GM19239 (cell line): ENCODE measurements at regions not wholly inside any gene's neighbourhood (a gene's known extent, or its start where the extent isn't known, plus 50 kb on each side); places are given as distances from the start of the nearest gene placed in this dataset.

Experiments used
- DNase-seq: peaks from one replicate; pipeline ENCODE4 v3.0.0; 2011; ENCODE audit warnings: low spot score; ENCODE audit not compliant: insufficient read length
- FAIRE-seq: peaks from 2 replicates; lab custom pipeline; 2011; peaks lifted over from hg19 to GRCh38; lab: Jason Lieb, UNC

DNA sequence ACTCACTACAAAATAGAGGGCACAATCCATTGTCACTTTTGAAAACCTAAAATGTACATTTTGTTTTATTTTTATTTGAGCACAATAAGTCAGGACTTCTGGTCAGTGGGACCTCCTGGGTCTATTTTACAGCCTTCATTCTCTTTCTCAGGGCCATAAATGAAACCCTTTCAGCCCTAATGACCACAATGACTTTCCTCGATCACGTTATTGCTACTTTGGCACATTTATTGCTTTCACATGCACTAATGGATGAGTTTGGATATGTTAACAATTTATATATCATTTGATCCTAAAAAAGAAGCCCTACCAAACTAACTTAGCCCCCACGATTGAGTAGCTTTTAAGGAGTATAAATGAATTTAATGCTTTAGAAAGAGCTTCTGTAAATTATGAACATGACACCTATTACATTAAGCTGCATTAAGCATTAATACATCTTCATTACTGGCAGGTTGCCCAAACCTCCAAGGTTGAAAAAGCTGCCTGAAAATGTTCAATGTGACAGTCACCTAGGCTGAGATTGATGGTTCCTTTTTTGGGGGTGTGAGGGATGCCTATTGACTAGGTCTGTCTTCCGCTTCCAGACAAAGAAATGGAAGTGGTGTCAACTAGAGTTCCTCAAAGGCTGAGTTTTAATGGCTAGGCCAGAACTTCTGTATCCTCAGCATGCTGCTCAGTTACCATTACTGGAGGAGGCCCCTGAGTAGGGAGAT lies 296.4 kb downstream of the GPAT3 start:
- no peak for DNase-seq
- FAIRE-seq, result no peak

- DNase-seq, result no peak
- FAIRE-seq, result no peak
Observed at GRCh38 chr4:83831588-83831987, 295.7 kb downstream of the GPAT3 start.

DNA sequence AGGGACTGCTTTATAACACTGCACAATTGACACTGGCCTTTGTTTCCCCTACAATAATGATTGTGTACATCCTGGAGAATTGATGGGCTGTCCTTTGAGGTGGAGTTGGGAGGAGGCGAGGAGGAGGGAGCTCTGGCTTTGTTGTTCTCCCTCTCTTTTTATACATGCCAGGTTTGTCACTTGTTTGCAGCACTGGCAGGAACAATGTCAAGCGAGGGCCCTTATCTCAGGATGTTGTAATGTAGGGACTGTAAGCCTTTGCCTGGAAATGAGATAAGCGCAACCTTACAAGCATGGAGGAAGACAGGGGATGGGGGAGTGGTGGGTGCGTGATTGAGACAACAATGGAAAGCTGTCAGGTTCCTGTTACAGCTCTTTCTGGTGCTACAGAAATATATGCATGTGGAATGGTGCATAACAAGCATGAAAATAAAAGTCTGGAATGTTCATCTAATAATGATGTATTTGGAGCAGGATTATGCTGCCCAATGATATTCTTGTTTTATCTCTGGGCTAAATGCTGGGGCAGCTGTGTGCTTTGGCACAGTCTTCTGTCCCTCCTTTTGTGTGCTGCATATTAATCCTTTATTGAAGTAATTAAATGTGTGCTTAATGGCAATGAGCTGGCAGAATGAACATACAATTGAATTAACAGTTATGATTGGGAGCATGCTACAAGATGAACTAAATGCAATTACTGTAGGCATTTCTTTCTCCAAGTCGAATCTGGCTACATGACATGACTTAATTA lies 294.4 kb downstream of the GPAT3 start:
- DNase-seq (no peak), FAIRE-seq (no peak)

DNA sequence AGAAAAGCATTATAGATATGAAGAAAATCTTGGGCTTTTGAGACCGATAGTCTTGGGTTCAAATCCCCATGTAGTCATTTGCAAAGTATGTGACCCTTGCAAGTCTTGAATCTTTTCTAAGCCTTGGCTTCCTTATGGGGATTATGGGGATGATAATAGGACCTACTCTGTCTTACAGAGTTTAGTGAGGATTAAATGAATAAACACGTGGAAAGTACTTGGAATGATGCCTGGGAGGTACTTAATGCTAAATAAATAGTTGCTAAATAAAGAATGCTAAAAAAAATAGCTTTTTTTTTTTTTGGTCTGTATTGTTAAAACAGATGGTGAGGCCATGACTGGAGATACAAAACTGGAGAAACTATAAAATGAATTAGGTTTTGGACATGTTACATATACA lies 292.7 kb downstream of the GPAT3 start:
- DNase-seq (no peak), FAIRE-seq (no peak)

- DNase-seq, result no peak
- no peak for FAIRE-seq
Observed at GRCh38 chr4:83821493-83821892, 285.6 kb downstream of the GPAT3 start.

- FAIRE-seq (no peak), DNase-seq (no peak)
Observed at GRCh38 chr4:83819582-83819981, 283.7 kb downstream of the GPAT3 start.

- DNase-seq (no peak), FAIRE-seq (no peak)
Observed at GRCh38 chr4:83810428-83810827, 274.5 kb downstream of the GPAT3 start.

- DNase-seq, result no peak
- FAIRE-seq, result no peak
Observed at GRCh38 chr4:83809581-83809980, 273.7 kb downstream of the GPAT3 start.

- no peak for FAIRE-seq
- DNase-seq, result no peak
Observed at GRCh38 chr4:83793481-83793880, 257.6 kb downstream of the GPAT3 start.

GRCh38 chr4:83785891-83786290 lies 250.0 kb downstream of the GPAT3 start:
- FAIRE-seq (no peak), DNase-seq (no peak)

GRCh38 chr4:83783215-83783614 lies 247.3 kb downstream of the GPAT3 start:
- FAIRE-seq, result no peak

DNA sequence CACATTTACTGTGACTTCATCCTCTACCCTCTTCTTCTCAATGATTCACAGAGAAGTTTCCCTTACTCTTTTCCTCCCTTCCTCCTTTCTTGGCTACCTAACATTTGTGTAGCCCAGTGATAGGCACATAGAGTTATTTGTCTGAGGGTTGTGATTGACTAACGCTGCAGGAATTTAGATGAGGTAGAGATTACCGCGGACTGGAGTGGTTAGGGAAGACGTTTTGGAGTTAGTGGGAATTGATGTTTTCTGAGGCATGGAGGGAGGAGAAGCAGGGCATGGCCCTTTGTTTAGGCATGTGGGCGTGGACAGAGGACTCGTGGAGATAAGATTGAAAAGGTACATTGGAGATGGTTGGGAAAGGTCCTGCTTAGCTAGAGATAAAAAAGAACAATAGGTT lies 246.7 kb downstream of the GPAT3 start:
- DNase-seq (no peak), FAIRE-seq (no peak)

More at GRCh38 chr4:83783215-83783614, 247.3 kb downstream of the GPAT3 start:
- no peak for DNase-seq

GRCh38 chr4:83781434-83781833 lies 245.5 kb downstream of the GPAT3 start:
- FAIRE-seq (no peak), DNase-seq (no peak)

GRCh38 chr4:83780053-83780733 lies 244.3 kb downstream of the GPAT3 start:
- DNase-seq (no peak), FAIRE-seq (no peak)

DNA sequence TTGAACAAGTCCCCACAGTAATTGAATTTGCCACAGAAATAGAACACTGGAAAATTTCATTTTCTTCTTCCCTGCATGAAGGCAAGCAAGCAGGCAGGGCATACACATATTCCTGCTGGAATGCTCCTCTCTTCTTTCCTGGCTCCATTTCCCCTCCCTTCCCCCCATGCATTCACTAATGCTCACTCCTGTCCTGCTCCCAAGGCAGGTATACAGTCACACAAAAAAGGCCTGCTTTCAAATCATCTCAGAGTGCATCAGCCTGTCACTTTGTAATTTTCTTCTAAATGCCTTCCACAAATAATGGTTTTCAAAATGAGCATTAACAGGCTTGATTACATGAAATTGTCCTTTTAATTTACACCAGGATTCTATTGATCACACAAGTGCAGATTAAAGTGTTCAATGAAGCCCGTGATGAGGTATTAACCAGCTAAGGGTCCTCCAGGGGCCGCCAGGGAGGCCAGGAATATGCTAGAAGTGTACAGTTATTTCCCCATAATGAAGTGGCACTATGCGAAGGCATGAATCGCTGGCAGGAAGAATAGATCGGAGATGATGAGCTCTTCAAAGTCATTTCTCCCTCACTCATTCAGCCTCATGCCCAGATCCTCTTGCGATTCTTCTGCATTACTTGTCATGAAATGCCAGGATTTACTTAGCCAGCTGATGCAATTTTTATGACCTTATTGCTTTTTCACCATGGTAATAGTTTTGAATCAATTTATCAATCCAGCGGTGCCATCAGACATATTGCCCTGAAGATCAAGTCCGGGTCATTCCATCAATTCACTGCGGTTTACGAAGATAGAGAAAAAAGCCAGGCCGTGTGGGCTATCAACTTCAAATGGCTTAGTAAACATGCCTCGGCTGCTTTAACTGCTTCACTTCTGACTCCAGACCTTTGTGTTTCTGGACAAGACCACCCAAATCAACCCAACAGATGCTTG lies 243.5 kb downstream of the GPAT3 start:
- DNase-seq (no peak), FAIRE-seq (no peak)

GRCh38 chr4:83772685-83773084 lies 236.8 kb downstream of the GPAT3 start:
- no peak for DNase-seq
- no peak for FAIRE-seq

GRCh38 chr4:83771113-83771705 lies 235.3 kb downstream of the GPAT3 start:
- DNase-seq (peak; percentile 10), FAIRE-seq (no peak)

DNA sequence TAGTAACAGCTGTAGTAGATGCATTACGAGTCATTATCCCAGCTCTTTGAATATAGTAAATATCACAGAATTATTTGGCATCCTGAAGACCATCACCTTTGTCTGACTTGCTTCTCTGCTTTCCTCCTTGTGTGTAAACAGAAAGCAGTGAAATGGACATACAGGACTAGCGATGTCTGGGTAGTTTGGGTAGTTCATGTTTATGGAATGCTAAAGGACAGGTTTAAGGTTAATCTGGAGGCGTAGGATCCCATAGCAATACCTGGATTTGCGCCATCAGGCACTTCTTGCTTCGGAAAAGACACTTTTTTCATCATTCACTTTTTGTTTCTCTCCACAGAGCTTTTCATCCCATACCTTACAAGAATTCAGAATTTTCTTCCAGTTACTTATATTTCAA lies 232.2 kb downstream of the GPAT3 start:
- no peak for DNase-seq
- FAIRE-seq, result no peak

GRCh38 chr4:83767067-83767466 lies 231.2 kb downstream of the GPAT3 start:
- no peak for FAIRE-seq
- DNase-seq, result no peak

- FAIRE-seq (no peak), DNase-seq (no peak)
Observed at GRCh38 chr4:83759611-83760010, 223.7 kb downstream of the GPAT3 start.
